K562 (cell line): ENCODE measurements at regions not wholly inside any gene's neighbourhood (a gene's known extent, or its start where the extent isn't known, plus 50 kb on each side); places are given as distances from the start of the nearest gene placed in this dataset.

Experiments used
- ATAC-seq: fragments of 200-7000 bp; cut with Tn5 transposase; 3 replicates; pipeline ENCODE4 v1.9.1; 2020; ENCODE audit warnings: moderate library complexity
- BruUV-seq: library from RNA; stranded (reverse); fragments of 400-500 nt; replicated peaks from 2 replicates; lab custom pipeline; 2021; lab: Mats Ljungman, UMichigan
- CTCF ChIA-PET: fragments of 300-600 bp; formaldehyde crosslinking; extraction: SDS; loops from one replicate; lab custom pipeline; 2021; ENCODE audit warnings: low intra/inter-chr PET ratio; lab: Yijun Ruan, JAX
- POLR2A ChIA-PET: fragments of 300-600, 350-650 bp; sonication (Branson Sonifier 250); formaldehyde crosslinking; extraction: SDS; loops from one replicate; lab custom pipeline; 2021; ENCODE audit warnings: antibody characterized with exemption, inconsistent platforms; lab: Yijun Ruan, JAX
- DNase-seq, 4 experiments: peaks; one replicate each; pipeline versions ENCODE4 v3.0.0 to v3.0.0-alpha.2; 2011 to 2018; ENCODE audit warnings: low spot score in 3 of 4, mixed read lengths in 3 of 4; ENCODE audit errors: extremely low read depth in 1 of 4
- FAIRE-seq: peaks from 2 replicates; lab custom pipeline; 2011; peaks lifted over from hg19 to GRCh38; lab: Jason Lieb, UNC
- H2AFZ ChIP-seq: 2 replicates; pipeline ENCODE4 v1.6.0; 2011; ENCODE audit warnings: low read depth, low read length, control low read depth, inconsistent platforms
- H3K27ac ChIP-seq: fragments of 200-600 bp; 3 replicates; pipeline ENCODE4 v1.8.0; 2011; ENCODE audit warnings: low read depth, mild to moderate bottlenecking, control low read depth, inconsistent platforms, low read length, moderate library complexity, mixed read lengths; ENCODE audit errors: extremely low read depth
- H3K27me3 ChIP-seq, 2 experiments: fragments of 300-600 bp in 1 of 2; 2 replicates in 1 of 2; 3 replicates in 1 of 2; pipeline versions ENCODE4 v1.6.0 to v1.8.0; 2011; ENCODE audit warnings: inconsistent platforms in 2 of 2, low read length in 2 of 2, mild to moderate bottlenecking in 1 of 2, mixed read lengths in 1 of 2, moderate library complexity in 1 of 2; ENCODE audit not compliant: control insufficient read depth in 2 of 2, insufficient read depth in 2 of 2
- H3K36me3 ChIP-seq: fragments of 300-600 bp; 3 replicates; pipeline ENCODE4 v1.8.0; 2011; ENCODE audit warnings: mild to moderate bottlenecking, low read length, inconsistent platforms; ENCODE audit not compliant: control insufficient read depth, insufficient read depth
- H3K4me1 ChIP-seq, 2 experiments: fragments of 200-600 bp in 1 of 2; replicated peaks in 1 of 2; 2 replicates in 1 of 2; 3 replicates in 1 of 2; pipeline versions ENCODE4 v1.5.1 to v1.8.0; 2011; ENCODE audit warnings: inconsistent platforms in 2 of 2, low read length in 2 of 2, mild to moderate bottlenecking in 1 of 2, mixed read lengths in 1 of 2, moderate library complexity in 1 of 2; ENCODE audit not compliant: control insufficient read depth in 2 of 2, insufficient read depth in 2 of 2
- H3K4me2 ChIP-seq: 2 replicates; pipeline ENCODE4 v1.6.1; 2011; ENCODE audit warnings: low read length, control low read depth, inconsistent platforms, mixed read lengths; ENCODE audit not compliant: insufficient read depth
- H3K4me3 ChIP-seq: fragments of 200-600 bp; sonication (generic), shearing (Covaris generic); 2 replicates; pipeline ENCODE4 v1.5.1; 2016; ENCODE audit warnings: control low read depth, inconsistent platforms
- H3K79me2 ChIP-seq: fragments of 200-600 bp; 3 replicates; pipeline ENCODE4 v1.8.0; 2011; ENCODE audit warnings: low read length, inconsistent platforms; ENCODE audit not compliant: control insufficient read depth, insufficient read depth
- H3K9ac ChIP-seq, 2 experiments: 2 replicates each; pipeline versions ENCODE4 v1.6.0 to v1.6.1; 2011; ENCODE audit warnings: low read depth in 2 of 2, low read length in 2 of 2, control low read depth in 1 of 2, inconsistent platforms in 1 of 2, mild to moderate bottlenecking in 1 of 2, mixed read lengths in 1 of 2; ENCODE audit not compliant: insufficient read depth in 1 of 2
- H3K9me1 ChIP-seq: one replicate; pipeline ENCODE4 v1.6.0; 2011; ENCODE audit warnings: inconsistent platforms, mild to moderate bottlenecking, low read length, moderate library complexity; ENCODE audit not compliant: control insufficient read depth, insufficient read depth
- H3K9me3 ChIP-seq: replicated peaks from 2 replicates; pipeline ENCODE4 v1.5.1; 2011; ENCODE audit warnings: low read depth, low read length, inconsistent platforms; ENCODE audit not compliant: control insufficient read depth, insufficient read depth
- H4K20me1 ChIP-seq: replicated peaks from 2 replicates; pipeline ENCODE4 v1.6.1; 2011; ENCODE audit warnings: low read length, inconsistent platforms, mixed read lengths; ENCODE audit not compliant: control insufficient read depth, insufficient read depth
- ARID1B ChIP-seq: fragments of 450-650 bp; IDR thresholded peaks from 2 replicates; pipeline ENCODE4 v1.6.1; 2016; ENCODE audit warnings: antibody characterized with exemption, mild to moderate bottlenecking, inconsistent platforms
- CREB1 ChIP-seq, 2 experiments: sonication (generic) in 1 of 2; formaldehyde crosslinking in 1 of 2; IDR thresholded peaks; 2 replicates each; pipeline versions ENCODE4 v1.6.1 to v1.8.0; 2012 to 2022; ENCODE audit warnings: inconsistent platforms in 1 of 2, mild to moderate bottlenecking in 1 of 2, missing genetic modification reagents in 1 of 2, moderate library complexity in 1 of 2
- CREM ChIP-seq: IDR thresholded peaks from 2 replicates; pipeline ENCODE4 v1.6.1; 2014; ENCODE audit warnings: antibody characterized with exemption, low read depth
- HDAC1 ChIP-seq, 2 experiments: fragments of 450-650 bp; IDR thresholded peaks; 2 replicates each; pipeline ENCODE4 v1.6.1; 2016 to 2017; ENCODE audit warnings: inconsistent platforms in 1 of 2, mild to moderate bottlenecking in 1 of 2, moderate library complexity in 1 of 2
- HOXB6 ChIP-seq: fragments of 250-450 bp; sonication (Bioruptor Pico); IDR thresholded peaks from 2 replicates; pipeline ENCODE4 v1.5.1; 2022; ENCODE audit warnings: mild to moderate bottlenecking, borderline replicate concordance
- KLF10 ChIP-seq: fragments of 250-450 bp; sonication (Bioruptor Pico); IDR thresholded peaks from 2 replicates; pipeline ENCODE4 v1.6.1; 2021; ENCODE audit warnings: matching md5 sums
- MCM7 ChIP-seq, 2 experiments: fragments of 450-650 bp; IDR thresholded peaks; 2 replicates each; pipeline ENCODE4 v1.6.1; 2016 to 2018
- NR2F6 ChIP-seq: fragments of 450-650 bp; formaldehyde crosslinking; IDR thresholded peaks from 2 replicates; pipeline ENCODE4 v1.4.0; 2020; ENCODE audit warnings: mild to moderate bottlenecking
- POLR2H ChIP-seq: IDR thresholded peaks from 2 replicates; pipeline ENCODE4 v1.6.1; 2016; ENCODE audit warnings: missing genetic modification characterization, low read depth, mild to moderate bottlenecking, control low read depth, missing compliant biosample characterization, moderate library complexity
- RBM25 ChIP-seq: fragments of 200-400 bp; formaldehyde crosslinking; IDR thresholded peaks from 2 replicates; pipeline ENCODE4 v1.6.1; 2018; ENCODE audit warnings: low read length, low read depth, moderate library complexity; ENCODE audit not compliant: severe bottlenecking
- SNRNP70 ChIP-seq: fragments of 200-400 bp; formaldehyde crosslinking; optimal IDR thresholded peaks from 2 replicates; pipeline ENCODE3; 2017; ENCODE audit warnings: low read depth, low read length
- TAL1 ChIP-seq: fragments of 450-650 bp; IDR thresholded peaks from 2 replicates; pipeline ENCODE4 v1.6.1; 2016; ENCODE audit warnings: mild to moderate bottlenecking
- ZNF124 ChIP-seq: sonication (generic); formaldehyde crosslinking; IDR thresholded peaks from 2 replicates; pipeline ENCODE4 v1.8.1; 2022; ENCODE audit warnings: missing genetic modification reagents
- ZNF589 ChIP-seq: fragments of 200-800 bp; sonication (Bioruptor generic); IDR thresholded peaks from 2 replicates; pipeline ENCODE4 v1.6.1; 2016; ENCODE audit warnings: low read depth, missing genetic modification characterization, missing compliant biosample characterization
- ZNF707 ChIP-seq: fragments of 250-450 bp; sonication (Bioruptor Pico); conservative IDR thresholded peaks from 2 replicates; pipeline ENCODE4 v1.8.0; 2022; ENCODE audit warnings: inconsistent platforms, mild to moderate bottlenecking, moderate library complexity
- whole genome bisulfite sequencing: fragments of 100-300 bp; shearing (Covaris generic); methylation state at CpG from one replicate; pipeline ENCODE4 v1.1.6; 2016; ENCODE audit warnings: low coverage, mixed read lengths; ENCODE audit not compliant: insufficient coverage; ENCODE audit errors: missing lambda C conversion rate; 5-methylcytosine and 5-hydroxymethylcytosine counted together
- in situ Hi-C: fragments of 300-500 bp; cut with MboI; formaldehyde crosslinking; loops from 4 replicates; pipeline ENCODE4 v1.15.0; 2018; ENCODE audit warnings: inconsistent platforms, mixed read lengths
- intact Hi-C: fragments of 100-400 bp; cut with micrococcal nuclease; formaldehyde crosslinking; loops from 2 replicates; pipeline ENCODE4 v1.14.2; 2022
- TF ChIP-seq, protein P1 (sequence below): sonication (generic); formaldehyde crosslinking; IDR thresholded peaks from 2 replicates; pipeline ENCODE4 v1.8.0; 2023; ENCODE audit warnings: missing genetic modification reagents, mild to moderate bottlenecking, borderline replicate concordance
- TF ChIP-seq, protein P2 (sequence below): fragments of 250-450 bp; sonication (Bioruptor Pico); IDR thresholded peaks from 2 replicates; pipeline ENCODE4 v1.8.0; 2021; ENCODE audit warnings: moderate library complexity, mild to moderate bottlenecking, inconsistent platforms

DNA sequence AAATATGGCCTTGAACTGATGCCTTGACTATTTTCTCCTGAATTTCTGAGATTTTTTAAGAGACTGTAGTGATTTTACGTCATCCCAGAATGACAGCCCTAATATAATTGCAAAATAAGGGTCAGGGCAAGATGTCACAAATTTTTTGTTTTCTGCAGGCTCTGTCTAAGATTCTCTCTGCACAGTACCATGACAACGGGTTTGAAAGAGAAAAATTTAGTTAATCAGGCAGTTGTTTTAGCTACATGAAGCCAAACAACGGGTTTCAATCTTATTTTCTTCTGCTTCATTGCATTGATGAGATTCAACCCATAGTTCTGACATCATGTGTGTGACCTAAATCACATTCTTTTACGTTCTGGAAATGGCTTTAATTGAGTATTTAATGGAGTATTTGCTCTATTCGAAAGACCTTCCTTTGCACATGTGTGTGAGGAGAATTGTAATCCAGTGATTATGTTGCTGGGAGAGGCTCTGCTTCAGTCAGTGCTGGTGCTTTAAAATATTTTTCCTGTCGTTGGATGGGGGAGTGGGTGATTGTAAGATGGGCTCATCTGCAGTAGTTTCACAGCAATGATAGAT is 118.0 kb upstream of the RHOBTB1 start (continued):
- TF ChIP-seq, protein P1, sequence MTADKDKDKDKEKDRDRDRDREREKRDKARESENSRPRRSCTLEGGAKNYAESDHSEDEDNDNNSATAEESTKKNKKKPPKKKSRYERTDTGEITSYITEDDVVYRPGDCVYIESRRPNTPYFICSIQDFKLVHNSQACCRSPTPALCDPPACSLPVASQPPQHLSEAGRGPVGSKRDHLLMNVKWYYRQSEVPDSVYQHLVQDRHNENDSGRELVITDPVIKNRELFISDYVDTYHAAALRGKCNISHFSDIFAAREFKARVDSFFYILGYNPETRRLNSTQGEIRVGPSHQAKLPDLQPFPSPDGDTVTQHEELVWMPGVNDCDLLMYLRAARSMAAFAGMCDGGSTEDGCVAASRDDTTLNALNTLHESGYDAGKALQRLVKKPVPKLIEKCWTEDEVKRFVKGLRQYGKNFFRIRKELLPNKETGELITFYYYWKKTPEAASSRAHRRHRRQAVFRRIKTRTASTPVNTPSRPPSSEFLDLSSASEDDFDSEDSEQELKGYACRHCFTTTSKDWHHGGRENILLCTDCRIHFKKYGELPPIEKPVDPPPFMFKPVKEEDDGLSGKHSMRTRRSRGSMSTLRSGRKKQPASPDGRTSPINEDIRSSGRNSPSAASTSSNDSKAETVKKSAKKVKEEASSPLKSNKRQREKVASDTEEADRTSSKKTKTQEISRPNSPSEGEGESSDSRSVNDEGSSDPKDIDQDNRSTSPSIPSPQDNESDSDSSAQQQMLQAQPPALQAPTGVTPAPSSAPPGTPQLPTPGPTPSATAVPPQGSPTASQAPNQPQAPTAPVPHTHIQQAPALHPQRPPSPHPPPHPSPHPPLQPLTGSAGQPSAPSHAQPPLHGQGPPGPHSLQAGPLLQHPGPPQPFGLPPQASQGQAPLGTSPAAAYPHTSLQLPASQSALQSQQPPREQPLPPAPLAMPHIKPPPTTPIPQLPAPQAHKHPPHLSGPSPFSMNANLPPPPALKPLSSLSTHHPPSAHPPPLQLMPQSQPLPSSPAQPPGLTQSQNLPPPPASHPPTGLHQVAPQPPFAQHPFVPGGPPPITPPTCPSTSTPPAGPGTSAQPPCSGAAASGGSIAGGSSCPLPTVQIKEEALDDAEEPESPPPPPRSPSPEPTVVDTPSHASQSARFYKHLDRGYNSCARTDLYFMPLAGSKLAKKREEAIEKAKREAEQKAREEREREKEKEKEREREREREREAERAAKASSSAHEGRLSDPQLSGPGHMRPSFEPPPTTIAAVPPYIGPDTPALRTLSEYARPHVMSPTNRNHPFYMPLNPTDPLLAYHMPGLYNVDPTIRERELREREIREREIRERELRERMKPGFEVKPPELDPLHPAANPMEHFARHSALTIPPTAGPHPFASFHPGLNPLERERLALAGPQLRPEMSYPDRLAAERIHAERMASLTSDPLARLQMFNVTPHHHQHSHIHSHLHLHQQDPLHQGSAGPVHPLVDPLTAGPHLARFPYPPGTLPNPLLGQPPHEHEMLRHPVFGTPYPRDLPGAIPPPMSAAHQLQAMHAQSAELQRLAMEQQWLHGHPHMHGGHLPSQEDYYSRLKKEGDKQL = no peak
- TF ChIP-seq ZNF124 (CRISPR knock-in tag) (no peak), SNRNP70 (no peak), ARID1B (no peak), KLF10 (CRISPR knock-in tag) (no peak), POLR2H (tag) (no peak)

DNA sequence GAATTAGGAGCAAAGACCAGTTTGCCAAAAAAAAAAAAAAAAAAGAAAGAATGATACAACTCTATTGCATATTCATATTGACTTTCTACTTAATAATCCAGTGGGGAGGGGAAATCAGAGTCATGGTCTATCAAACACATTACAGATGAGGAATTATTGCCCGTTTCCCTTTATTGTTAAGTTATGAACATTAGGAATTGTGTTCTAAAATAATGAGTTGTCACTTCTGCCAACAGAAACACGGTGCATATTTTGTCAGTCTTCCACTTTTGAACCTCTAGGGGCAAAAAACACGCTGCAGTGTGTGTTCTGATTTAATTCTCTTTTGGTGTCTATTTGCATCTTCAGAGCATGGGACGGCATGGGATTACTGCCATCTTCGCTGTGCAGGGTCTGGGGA is 115.7 kb upstream of the RHOBTB1 start:
- H3K4me1 ChIP-seq = no peaks in the 10 kb centered on the region
- BruUV-seq = no TSS peak
- H4K20me1 ChIP-seq = no peaks in the 10 kb centered on the region
- WGBS = 2% methylated on average over 5 of the region's 5 CpGs
- H3K27me3 ChIP-seq = peaks cover 0 to 5% of the 10 kb centered on the region in 2 experiments; a peak in 1 of 5 replicates
- H3K9ac ChIP-seq = no peak overlapping the region
- in situ Hi-C loops (no loop called here), intact Hi-C loops (no loop called here)
- no peaks in the 10 kb centered on the region for H3K9me1 ChIP-seq
- H3K79me2 ChIP-seq = no peaks in the 10 kb centered on the region
- no peaks in the 10 kb centered on the region for H3K36me3 ChIP-seq
- no peak for FAIRE-seq
- no peak overlapping the region for H2AFZ ChIP-seq
- no peaks in the 10 kb centered on the region for H3K9me3 ChIP-seq
- ATAC-seq = no peak
- H3K27ac ChIP-seq = no peak overlapping the region
- CTCF ChIA-PET = no interaction called here
- POLR2A ChIA-PET = no interaction called here
- no peak overlapping the region for H3K4me2 ChIP-seq
- no peak overlapping the region for H3K4me3 ChIP-seq
- no peak for DNase-seq
- TF ChIP-seq RBM25 = no peak
- no peak for TF ChIP-seq CREM
- no peak for TF ChIP-seq NR2F6 (CRISPR knock-in tag)
- TF ChIP-seq TAL1 = no peak
- TF ChIP-seq HDAC1 (IDR thresholded peaks at IDR 0.05) = no peak
- no peak for TF ChIP-seq CREB1 (IDR thresholded peaks at IDR 0.05)
- no peak for TF ChIP-seq CREB1 (CRISPR knock-in tag; IDR thresholded peaks at IDR 0.05)
- TF ChIP-seq, protein P2, sequence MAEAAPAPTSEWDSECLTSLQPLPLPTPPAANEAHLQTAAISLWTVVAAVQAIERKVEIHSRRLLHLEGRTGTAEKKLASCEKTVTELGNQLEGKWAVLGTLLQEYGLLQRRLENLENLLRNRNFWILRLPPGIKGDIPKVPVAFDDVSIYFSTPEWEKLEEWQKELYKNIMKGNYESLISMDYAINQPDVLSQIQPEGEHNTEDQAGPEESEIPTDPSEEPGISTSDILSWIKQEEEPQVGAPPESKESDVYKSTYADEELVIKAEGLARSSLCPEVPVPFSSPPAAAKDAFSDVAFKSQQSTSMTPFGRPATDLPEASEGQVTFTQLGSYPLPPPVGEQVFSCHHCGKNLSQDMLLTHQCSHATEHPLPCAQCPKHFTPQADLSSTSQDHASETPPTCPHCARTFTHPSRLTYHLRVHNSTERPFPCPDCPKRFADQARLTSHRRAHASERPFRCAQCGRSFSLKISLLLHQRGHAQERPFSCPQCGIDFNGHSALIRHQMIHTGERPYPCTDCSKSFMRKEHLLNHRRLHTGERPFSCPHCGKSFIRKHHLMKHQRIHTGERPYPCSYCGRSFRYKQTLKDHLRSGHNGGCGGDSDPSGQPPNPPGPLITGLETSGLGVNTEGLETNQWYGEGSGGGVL (CRISPR knock-in tag) = no peak
- no peak for TF ChIP-seq ZNF707 (CRISPR knock-in tag)
- TF ChIP-seq ZNF589 (CRISPR knock-in tag) = no peak
- TF ChIP-seq HOXB6 (CRISPR knock-in tag) = no peak
- TF ChIP-seq MCM7 (IDR thresholded peaks at IDR 0.05) = no peak
